WTC11 (cell line): ENCODE measurements at regions not wholly inside any gene's neighbourhood (a gene's known extent, or its start where the extent isn't known, plus 50 kb on each side); places are given as distances from the start of the nearest gene placed in this dataset.

ENCODE experiments used
- CREM ChIP-seq: sonication (generic); formaldehyde crosslinking; IDR thresholded peaks from 2 replicates; pipeline ENCODE4 v1.8.1; 2022; ENCODE audit warnings: mild to moderate bottlenecking, missing genetic modification reagents, moderate library complexity
- CTCF ChIP-seq: fragments of 200-600 bp; IDR thresholded peaks from 2 replicates; pipeline ENCODE4 v1.8.0; 2022; ENCODE audit warnings: antibody characterized with exemption
- FOXJ3 ChIP-seq: sonication (generic); formaldehyde crosslinking; IDR thresholded peaks from 2 replicates; pipeline ENCODE4 v1.9.0; 2021; ENCODE audit warnings: missing genetic modification reagents, mild to moderate bottlenecking, borderline replicate concordance
- JUN ChIP-seq: sonication (generic); formaldehyde crosslinking; IDR thresholded peaks from 2 replicates; pipeline ENCODE4 v1.8.0; 2023; ENCODE audit warnings: mild to moderate bottlenecking, missing genetic modification reagents
- MAX ChIP-seq: sonication (generic); formaldehyde crosslinking; IDR thresholded peaks from 2 replicates; pipeline ENCODE4 v1.8.0; 2022; ENCODE audit warnings: mild to moderate bottlenecking, missing genetic modification reagents
- NR2C2 ChIP-seq: sonication (generic); formaldehyde crosslinking; IDR thresholded peaks from 2 replicates; pipeline ENCODE4 v1.8.0; 2022; ENCODE audit warnings: mild to moderate bottlenecking, missing genetic modification reagents
- TEAD4 ChIP-seq: sonication (generic); formaldehyde crosslinking; IDR thresholded peaks from 2 replicates; pipeline ENCODE4 v1.8.0; 2022; ENCODE audit warnings: mild to moderate bottlenecking, missing genetic modification reagents
- ZBTB21 ChIP-seq: sonication (generic); formaldehyde crosslinking; IDR thresholded peaks from 2 replicates; pipeline ENCODE4 v1.8.1; 2023; ENCODE audit warnings: mild to moderate bottlenecking, missing genetic modification reagents, borderline replicate concordance
- ZNF138 ChIP-seq: sonication (generic); formaldehyde crosslinking; conservative IDR thresholded peaks from 2 replicates; pipeline ENCODE4 v1.8.1; 2022; ENCODE audit warnings: mild to moderate bottlenecking, moderate library complexity, missing genetic modification reagents
- ZSCAN18 ChIP-seq: fragments of 250-450 bp; sonication (Bioruptor Pico); IDR thresholded peaks from 2 replicates; pipeline ENCODE4 v2.1.2; 2022; ENCODE audit warnings: mild to moderate bottlenecking, moderate library complexity

- no peak for TF ChIP-seq CTCF
- TF ChIP-seq MAX (CRISPR knock-in tag), result no peak
- no peak for TF ChIP-seq TEAD4 (CRISPR knock-in tag)
- TF ChIP-seq JUN, result no peak
- TF ChIP-seq ZNF138, result no peak
- TF ChIP-seq NR2C2, result no peak
- no peak for TF ChIP-seq ZBTB21
- no peak for TF ChIP-seq FOXJ3 (CRISPR knock-in tag)
- no peak for TF ChIP-seq ZSCAN18
- no peak for TF ChIP-seq CREM (CRISPR knock-in tag)
Observed at GRCh38 chrX:113741744-113742143, 842.1 kb upstream of the HTR2C start.
